Non-pigmented ciliary epithelial cell (primary cell): ENCODE measurements at regions not wholly inside any gene's neighbourhood (a gene's known extent, or its start where the extent isn't known, plus 50 kb on each side); places are given as distances from the start of the nearest gene placed in this dataset.
"Not testable (repeated sequence)": the region's sequence is repeated elsewhere in the genome, so short reads cannot be mapped to it uniquely, and the experiment has no call there.

Experiments
- DNase-seq: peaks from one replicate; pipeline ENCODE4 v3.0.0-alpha.2; 2010; ENCODE audit warnings: low read depth

GRCh38 chr4:44563496-44563895, 87.9 kb downstream of the YIPF7 start:
- no peak for DNase-seq

DNA sequence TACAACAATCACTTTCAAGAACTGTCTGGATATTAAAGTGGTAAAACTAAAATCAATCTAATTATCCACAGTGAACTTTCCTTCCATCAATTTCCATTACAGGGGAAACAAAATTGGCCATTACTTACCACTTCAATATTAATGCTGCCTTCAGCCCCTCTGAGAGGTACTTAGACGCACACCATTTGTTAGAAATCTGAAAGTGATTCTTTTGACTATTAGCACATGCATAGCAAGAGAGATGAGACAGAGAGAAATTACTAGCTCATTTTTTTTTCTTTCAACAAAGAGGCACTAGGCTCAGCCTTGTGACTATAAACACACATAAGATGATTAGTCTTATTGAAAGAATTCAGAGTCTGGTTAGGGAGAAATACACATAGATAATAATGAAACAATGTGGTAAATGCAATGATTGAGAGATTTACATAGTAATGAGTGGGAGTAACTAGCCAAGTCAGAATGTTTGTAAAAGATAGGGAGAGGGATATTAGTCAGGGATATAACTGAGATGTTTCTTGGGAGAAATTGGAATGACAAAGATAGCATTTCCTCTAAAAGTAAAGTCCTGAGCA, 93.3 kb downstream of the YIPF7 start:
- DNase-seq, result no peak

DNA sequence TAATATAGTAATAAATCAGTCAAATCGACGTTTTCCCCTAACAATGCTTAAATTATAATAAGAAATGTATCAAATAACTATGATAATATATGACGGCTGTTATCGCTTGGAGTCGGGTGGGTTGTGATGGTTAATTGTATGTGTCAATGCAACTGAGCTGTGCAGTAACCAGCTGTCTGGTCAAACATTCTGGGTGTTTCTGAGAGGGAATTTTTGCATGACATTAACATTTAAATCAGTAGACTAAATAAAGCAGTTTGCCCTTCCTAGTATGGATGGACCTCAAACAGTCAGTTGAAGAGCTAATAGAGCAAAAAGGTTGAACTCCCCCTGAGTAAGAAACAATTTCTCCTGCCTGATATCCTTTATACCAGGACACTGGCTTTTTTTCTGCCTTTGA, 96.7 kb downstream of the YIPF7 start:
- no peak for DNase-seq

DNA sequence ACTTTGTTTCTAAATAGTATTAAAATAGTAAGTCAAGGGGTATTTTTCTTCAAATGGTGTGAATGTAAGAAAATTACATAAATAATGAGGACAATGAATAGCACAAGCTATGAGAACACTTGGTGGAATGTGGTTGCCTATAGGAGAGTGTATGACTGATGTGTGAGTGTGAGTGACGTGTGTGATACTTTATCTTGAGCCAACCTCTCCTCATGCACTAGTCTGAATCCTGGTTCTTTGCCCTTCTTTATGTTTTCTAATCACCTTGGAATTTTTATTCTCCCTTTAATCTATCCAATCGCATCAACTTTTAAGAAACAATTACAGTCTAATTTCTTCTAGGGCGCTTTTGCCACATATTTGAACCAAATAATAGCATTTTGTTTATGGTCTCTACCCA, 98.2 kb downstream of the YIPF7 start:
- no peak for DNase-seq

- no peak for DNase-seq
Measured at GRCh38 chr4:44545781-44546180, 97.2 kb upstream of the KCTD8 start.

DNA sequence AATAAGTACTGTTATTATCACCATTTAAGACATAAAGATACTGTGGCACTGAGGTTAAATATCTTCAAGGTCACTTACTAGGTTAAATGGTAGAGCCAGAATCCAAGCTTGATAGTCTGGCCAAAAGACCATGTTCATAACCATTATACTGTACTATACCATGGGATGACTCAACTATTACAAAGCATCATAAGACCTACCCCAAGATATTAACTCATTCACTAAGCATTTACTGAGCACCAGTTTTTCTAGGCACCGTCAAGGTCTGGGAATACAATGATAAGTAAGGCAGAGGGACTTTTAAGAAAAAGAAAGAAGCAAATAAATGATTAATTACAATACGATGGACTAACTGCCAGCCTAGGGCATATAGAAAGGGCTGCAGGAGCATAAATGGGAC, 95.5 kb upstream of the KCTD8 start:
- DNase-seq, result no peak

DNA sequence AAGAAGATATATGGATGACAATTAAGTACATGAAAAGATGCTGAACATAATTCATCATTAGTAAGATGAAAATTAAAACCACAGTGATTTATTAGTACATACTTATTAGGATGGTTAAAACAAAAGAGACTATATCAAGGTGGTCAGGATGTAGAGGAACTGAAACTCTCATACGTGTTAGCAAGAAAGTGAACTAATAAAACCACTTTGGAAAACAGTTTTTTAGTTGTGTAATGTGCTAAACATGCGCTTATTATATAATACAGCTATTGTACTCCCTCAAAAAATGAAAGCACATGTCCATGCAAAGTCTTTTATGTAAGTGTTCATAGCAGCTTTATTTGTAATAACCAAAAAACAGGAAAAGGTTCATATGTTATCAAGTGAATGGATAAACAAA, 89.9 kb upstream of the KCTD8 start:
- no peak for DNase-seq

DNA sequence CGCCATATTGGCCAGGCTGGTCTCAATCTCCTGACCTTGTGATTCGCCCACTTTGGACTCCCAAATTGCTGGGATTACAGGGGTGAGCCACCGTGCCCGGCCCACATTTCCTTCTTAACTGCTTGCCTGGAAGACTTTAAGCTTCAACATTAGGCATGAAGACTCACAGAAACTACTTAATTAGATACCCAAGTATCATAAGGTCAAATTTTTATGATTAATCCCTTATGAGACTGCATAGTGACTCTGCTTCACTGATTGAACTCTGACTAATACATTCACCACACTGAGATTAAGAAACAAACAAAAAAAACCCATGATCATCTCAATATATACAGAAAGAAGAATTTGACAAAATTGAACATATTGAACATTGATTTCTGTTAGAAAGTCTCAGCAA, 87.4 kb upstream of the KCTD8 start:
- no peak for DNase-seq

DNA sequence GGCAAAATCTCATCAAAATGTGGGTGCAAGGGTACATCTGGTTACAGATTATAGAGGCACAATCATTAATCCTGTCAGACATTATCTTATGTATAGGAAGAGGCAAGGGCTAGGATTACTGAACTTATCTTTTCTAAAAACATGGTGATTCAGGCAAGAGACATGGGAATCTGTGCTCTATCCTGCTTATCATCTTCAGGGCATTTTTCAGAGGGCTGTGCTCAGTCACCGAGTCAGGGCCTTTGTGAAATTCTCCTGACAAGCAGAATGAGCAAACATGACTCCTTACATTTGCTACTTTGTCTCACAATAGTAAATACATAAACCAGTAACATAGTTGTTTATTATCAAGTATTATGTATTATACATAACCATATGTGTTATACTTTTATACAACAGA, 84.2 kb upstream of the KCTD8 start:
- peak; percentile 4 for DNase-seq

DNA sequence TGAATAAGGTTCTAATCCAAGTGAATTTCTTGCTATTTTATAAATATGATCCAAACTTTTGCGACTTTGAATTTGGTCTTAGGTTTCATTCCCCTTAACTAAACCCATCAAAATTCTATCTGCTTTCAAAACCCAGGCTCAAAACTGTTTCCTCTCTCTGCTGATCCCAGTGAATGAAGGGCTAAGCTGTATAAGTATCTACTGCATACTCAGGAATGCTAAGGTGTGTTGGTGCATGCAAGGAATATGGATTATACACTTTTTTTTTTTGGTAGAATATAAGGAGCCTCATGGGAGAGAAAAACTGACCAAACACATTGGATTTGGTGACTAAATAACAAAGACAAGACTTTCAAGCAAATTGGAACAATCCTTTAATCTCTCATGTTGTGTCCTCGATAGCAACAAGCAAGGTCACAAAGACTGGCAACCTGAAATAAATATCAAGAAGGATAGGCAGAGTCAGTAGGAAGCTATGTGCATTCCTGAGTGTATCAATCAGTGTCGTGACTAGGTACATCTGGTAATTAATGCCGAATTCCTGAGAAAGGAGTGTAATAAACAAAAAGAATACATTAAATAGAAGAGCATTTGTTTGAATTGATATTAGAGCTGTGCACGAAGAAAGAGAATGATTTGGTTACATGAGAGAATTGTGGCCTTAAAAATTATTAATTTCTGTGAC, 74.3 kb upstream of the KCTD8 start:
- DNase-seq, result no peak

DNA sequence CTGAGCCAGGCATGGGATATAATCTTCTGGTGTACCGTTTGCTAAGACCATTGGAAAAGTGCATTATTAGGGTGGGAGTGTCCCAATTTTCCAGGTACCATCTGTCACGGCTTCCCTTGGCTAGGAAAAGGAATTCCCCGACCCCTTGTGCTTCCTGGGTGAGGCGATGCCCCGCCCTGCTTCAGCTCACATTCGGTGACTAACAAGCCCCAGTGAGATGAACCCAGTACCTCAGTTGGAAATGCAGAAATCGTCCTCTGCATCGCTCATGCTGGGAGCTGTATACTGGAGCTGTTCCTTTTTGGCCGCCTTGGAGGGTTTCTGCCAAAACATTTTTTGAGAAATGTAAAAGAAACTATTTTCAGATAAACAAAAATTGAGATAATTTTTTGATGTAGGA, 53.6 kb upstream of the KCTD8 start:
- DNase-seq, result not testable (repeated sequence)
